Effector memory CD8-positive, alpha-beta T cell (primary cell): ENCODE measurements at regions not wholly inside any gene's neighbourhood (a gene's known extent, or its start where the extent isn't known, plus 50 kb on each side); places are given as distances from the start of the nearest gene placed in this dataset.
"Not testable (repeated sequence)": the region's sequence is repeated elsewhere in the genome, so short reads cannot be mapped to it uniquely, and the experiment has no call there.

Experiments used
- ATAC-seq: fragments of 150-1000 bp; cut with Tn5 transposase; replicated peaks from 2 replicates; pipeline ENCODE4 v1.10.0; 2021; ENCODE audit warnings: mild to moderate bottlenecking, moderate library complexity
- DNase-seq, 3 experiments: peaks; one replicate each; pipeline ENCODE4 v3.0.0; 2021
- H3K27ac Mint-ChIP-seq, 2 donors: one replicate each; pipeline ENCODE4 v1.8.0; 2022; ENCODE audit warnings: mild to moderate bottlenecking in 2 of 2, mixed read lengths in 2 of 2, moderate library complexity in 2 of 2
- H3K27me3 Mint-ChIP-seq, 2 donors: one replicate each; pipeline ENCODE4 v1.8.0; 2022; ENCODE audit warnings: mixed read lengths in 2 of 2
- H3K36me3 Mint-ChIP-seq: one replicate; pipeline ENCODE4 v1.8.0; 2022; ENCODE audit warnings: mild to moderate bottlenecking, moderate library complexity, mixed read lengths; ENCODE audit not compliant: insufficient read depth
- H3K4me1 Mint-ChIP-seq, 2 donors: one replicate each; pipeline ENCODE4 v1.8.0; 2022; ENCODE audit warnings: low read depth in 2 of 2, mixed read lengths in 2 of 2
- H3K4me3 Mint-ChIP-seq, 2 donors: one replicate each; pipeline ENCODE4 v1.8.0; 2022; ENCODE audit warnings: mild to moderate bottlenecking in 2 of 2, mixed read lengths in 2 of 2, moderate library complexity in 2 of 2
- H3K9me3 Mint-ChIP-seq, 2 donors: one replicate each; pipeline ENCODE4 v1.8.0; 2022; ENCODE audit warnings: mixed read lengths in 2 of 2

GRCh38 chr9:93893194-93893593 is 62.0 kb downstream of the BARX1 start:
- H3K27me3 Mint-ChIP-seq = peaks cover 7 to 38% of the 10 kb centered on the region in 2 donors
- no peak overlapping the region for H3K27ac Mint-ChIP-seq
- H3K9me3 Mint-ChIP-seq = peaks cover 0 to 4% of the 10 kb centered on the region in 2 donors
- H3K4me1 Mint-ChIP-seq = peaks cover 3 to 4% of the 10 kb centered on the region in 2 donors
- no peak for DNase-seq
- ATAC-seq = no peak
- no peaks in the 10 kb centered on the region for H3K36me3 Mint-ChIP-seq
- no peak overlapping the region for H3K4me3 Mint-ChIP-seq

- no peak overlapping the region for H3K27ac Mint-ChIP-seq
- no peak overlapping the region for H3K4me3 Mint-ChIP-seq
- peaks cover 12 to 42% of the 10 kb centered on the region in 2 donors for H3K27me3 Mint-ChIP-seq
Measured at GRCh38 chr9:93892748-93893147, 62.4 kb downstream of the BARX1 start.

GRCh38 chr9:93891549-93892310 is 63.4 kb downstream of the BARX1 start:
- H3K36me3 Mint-ChIP-seq = no peaks in the 10 kb centered on the region
- H3K4me1 Mint-ChIP-seq = no peaks in the 10 kb centered on the region
- no peak overlapping the region for H3K4me3 Mint-ChIP-seq
- ATAC-seq (no peak), DNase-seq (no peak)
- H3K9me3 Mint-ChIP-seq = peaks cover 0 to 6% of the 10 kb centered on the region in 2 donors
- H3K27ac Mint-ChIP-seq = no peak overlapping the region
- peaks cover 20 to 47% of the 10 kb centered on the region in 2 donors for H3K27me3 Mint-ChIP-seq

More at GRCh38 chr9:93892748-93893147, 62.4 kb downstream of the BARX1 start:
- peaks cover 3% of the 10 kb centered on the region in 2 donors for H3K4me1 Mint-ChIP-seq
- peaks cover 0 to 4% of the 10 kb centered on the region in 2 donors for H3K9me3 Mint-ChIP-seq
- no peaks in the 10 kb centered on the region for H3K36me3 Mint-ChIP-seq
- ATAC-seq = no peak
- no peak for DNase-seq

GRCh38 chr9:93891050-93891449 is 64.1 kb downstream of the BARX1 start:
- ATAC-seq = no peak
- Mint-ChIP-seq H3K27me3 (peaks cover 24 to 52% of the 10 kb centered on the region in 2 donors), H3K9me3 (peaks cover 0 to 6% of the 10 kb centered on the region in 2 donors), H3K4me1 (no peaks in the 10 kb centered on the region), H3K4me3 (no peak overlapping the region), H3K27ac (no peak overlapping the region), H3K36me3 (no peaks in the 10 kb centered on the region)
- no peak for DNase-seq

GRCh38 chr9:93890436-93890935 is 64.7 kb downstream of the BARX1 start:
- peaks cover 0 to 6% of the 10 kb centered on the region in 2 donors for H3K9me3 Mint-ChIP-seq
- H3K4me3 Mint-ChIP-seq = no peak overlapping the region
- H3K4me1 Mint-ChIP-seq = no peaks in the 10 kb centered on the region
- no peak overlapping the region for H3K27ac Mint-ChIP-seq
- H3K27me3 Mint-ChIP-seq = peaks cover 24 to 47% of the 10 kb centered on the region in 2 donors
- DNase-seq (no peak), ATAC-seq (no peak)
- no peaks in the 10 kb centered on the region for H3K36me3 Mint-ChIP-seq

GRCh38 chr9:93886911-93887310 is 68.2 kb downstream of the BARX1 start:
- Mint-ChIP-seq H3K4me3 (no peak overlapping the region), H3K27me3 (peaks cover 38 to 62% of the 10 kb centered on the region in 2 donors), H3K27ac (no peak overlapping the region), H3K4me1 (no peaks in the 10 kb centered on the region), H3K9me3 (peaks cover 0 to 2% of the 10 kb centered on the region in 2 donors), H3K36me3 (no peaks in the 10 kb centered on the region)
- no peak for ATAC-seq
- no peak for DNase-seq

GRCh38 chr9:93884808-93885207 is 70.3 kb downstream of the BARX1 start:
- Mint-ChIP-seq H3K9me3 (peaks cover 0 to 6% of the 10 kb centered on the region in 2 donors), H3K36me3 (no peaks in the 10 kb centered on the region), H3K27me3 (peaks cover 46 to 61% of the 10 kb centered on the region in 2 donors), H3K4me3 (no peak overlapping the region), H3K27ac (no peak overlapping the region), H3K4me1 (no peaks in the 10 kb centered on the region)
- ATAC-seq (no peak), DNase-seq (no peak)

GRCh38 chr9:93879662-93880407 is 75.3 kb downstream of the BARX1 start:
- peaks cover 40 to 47% of the 10 kb centered on the region in 2 donors for H3K27me3 Mint-ChIP-seq
- H3K27ac Mint-ChIP-seq, H3K4me3 Mint-ChIP-seq, H3K9me3 Mint-ChIP-seq, H3K36me3 Mint-ChIP-seq, ATAC-seq, DNase-seq, H3K4me1 Mint-ChIP-seq: not testable (repeated sequence)

- Mint-ChIP-seq H3K9me3 (peaks cover 9 to 10% of the 10 kb centered on the region in 2 donors), H3K36me3 (peaks cover 3% of the 10 kb centered on the region), H3K27me3 (peaks cover 28 to 33% of the 10 kb centered on the region in 2 donors), H3K27ac (no peak overlapping the region), H3K4me3 (no peak overlapping the region), H3K4me1 (no peaks in the 10 kb centered on the region)
- ATAC-seq (no peak), DNase-seq (no peak)
Measured at GRCh38 chr9:93875330-93875729, 79.8 kb downstream of the BARX1 start.

- Mint-ChIP-seq H3K4me3 (no peak overlapping the region), H3K27me3 (peaks cover 28 to 37% of the 10 kb centered on the region in 2 donors), H3K4me1 (no peaks in the 10 kb centered on the region), H3K36me3 (peaks cover 3% of the 10 kb centered on the region), H3K9me3 (peaks cover 9 to 10% of the 10 kb centered on the region in 2 donors), H3K27ac (no peak overlapping the region)
- DNase-seq (no peak), ATAC-seq (no peak)
Measured at GRCh38 chr9:93874242-93874641, 80.9 kb downstream of the BARX1 start.

GRCh38 chr9:93871286-93871685 is 83.9 kb downstream of the BARX1 start:
- Mint-ChIP-seq H3K4me1 (no peaks in the 10 kb centered on the region), H3K9me3 (peaks cover 9 to 10% of the 10 kb centered on the region in 2 donors), H3K4me3 (no peak overlapping the region), H3K27ac (no peak overlapping the region), H3K27me3 (peaks cover 38 to 39% of the 10 kb centered on the region in 2 donors), H3K36me3 (no peaks in the 10 kb centered on the region)
- ATAC-seq (no peak), DNase-seq (no peak)

- Mint-ChIP-seq H3K27ac (no peak overlapping the region), H3K9me3 (peaks cover 6 to 9% of the 10 kb centered on the region in 2 donors), H3K4me1 (no peaks in the 10 kb centered on the region), H3K36me3 (no peaks in the 10 kb centered on the region), H3K27me3 (peaks cover 41 to 51% of the 10 kb centered on the region in 2 donors), H3K4me3 (no peak overlapping the region)
- ATAC-seq (no peak), DNase-seq (no peak)
Measured at GRCh38 chr9:93869863-93870262, 85.3 kb downstream of the BARX1 start.

GRCh38 chr9:93869088-93869487 is 86.1 kb downstream of the BARX1 start:
- no peak overlapping the region for H3K4me3 Mint-ChIP-seq
- DNase-seq (no peak), ATAC-seq (no peak)
- peaks cover 46 to 57% of the 10 kb centered on the region in 2 donors for H3K27me3 Mint-ChIP-seq
- no peaks in the 10 kb centered on the region for H3K36me3 Mint-ChIP-seq
- H3K27ac Mint-ChIP-seq = no peak overlapping the region
- peaks cover 2 to 7% of the 10 kb centered on the region in 2 donors for H3K9me3 Mint-ChIP-seq
- H3K4me1 Mint-ChIP-seq = no peaks in the 10 kb centered on the region
